ENCODE measurements at regions not wholly inside any gene's neighbourhood (a gene's known extent, or its start where the extent isn't known, plus 50 kb on each side); places are given as distances from the start of the nearest gene placed in this dataset.

DNA sequence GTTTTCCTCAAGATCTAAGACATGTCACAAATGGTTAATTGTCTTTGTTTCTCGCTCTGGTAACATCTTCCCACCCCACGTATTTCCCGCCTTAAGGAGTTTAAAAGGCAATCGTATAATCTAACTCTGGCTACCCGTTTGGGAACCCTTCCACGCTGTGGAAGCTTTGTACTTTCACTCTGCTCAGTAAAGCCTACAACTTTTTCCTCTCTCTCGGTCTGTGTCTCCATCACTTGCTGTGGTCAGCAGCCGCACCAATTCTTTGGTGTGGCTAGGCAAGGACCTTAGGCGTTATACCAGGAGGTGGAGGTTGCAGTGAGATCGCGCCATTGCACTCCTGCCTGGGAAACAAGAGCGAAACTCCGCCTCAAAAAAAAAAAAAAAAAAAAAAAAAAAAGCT lies 1430.1 kb downstream of the LRRC4C start (continued):
- TF ChIP-seq ZNF404 (tag by site-specific recombination; IDR thresholded peaks at IDR 0.05) = no peak

DNA sequence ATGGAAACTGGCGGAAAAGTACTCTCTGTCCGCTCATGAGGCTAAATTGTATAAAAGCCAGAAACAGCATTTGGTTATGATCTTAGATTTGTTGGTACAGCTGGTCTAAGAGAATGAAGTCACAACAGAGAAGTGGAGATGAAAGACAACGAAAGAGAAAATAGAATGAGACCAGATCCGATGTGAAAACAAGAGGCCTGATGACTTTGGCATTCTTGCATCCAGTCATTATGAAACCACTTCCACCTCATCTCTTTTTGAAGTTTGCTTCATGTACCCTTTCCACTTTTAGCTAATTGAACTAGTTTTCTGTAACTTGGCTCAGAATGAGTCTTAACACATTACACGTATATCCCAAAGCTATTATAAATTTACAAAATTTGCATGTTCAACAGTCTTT lies 1431.7 kb downstream of the LRRC4C start:
- Histone ChIP-seq H3K4me3 (ENCODE audit: low read depth, low read length) (no peak overlapping the region), H3K4me1 (ENCODE audit: control insufficient read depth, insufficient read depth, low read length) (no peaks in the 10 kb centered on the region), H3K36me3 (ENCODE audit: control insufficient read depth in 2 of 2, insufficient read depth in 1 of 2, low read length in 2 of 2) (no peaks in the 10 kb centered on the region), H3K9me3 (ENCODE audit: control insufficient read depth, insufficient read depth, low read depth, low read length) (no peaks in the 10 kb centered on the region), H3K27ac (ENCODE audit: extremely low read depth, low read depth, low read length) (no peak overlapping the region)
- ChIA-PET CTCF (no interaction called here), POLR2A (no interaction called here)
- TF ChIP-seq ZNF211 (tag by site-specific recombination; IDR thresholded peaks at IDR 0.05; ENCODE audit: low read depth) (no peak), ZNF214 (tag by site-specific recombination; IDR thresholded peaks at IDR 0.05; ENCODE audit: borderline replicate concordance) (no peak), ZNF600 (tag by site-specific recombination; IDR thresholded peaks at IDR 0.05) (no peak), ZNF664 (tag by site-specific recombination; IDR thresholded peaks at IDR 0.05) (no peak), ZNF132 (tag by site-specific recombination; IDR thresholded peaks at IDR 0.05; ENCODE audit: borderline replicate concordance) (no peak), ZNF274 (IDR thresholded peaks at IDR 0.05; ENCODE audit: low read length) (no peak), ZNF274 (tag by site-specific recombination; IDR thresholded peaks at IDR 0.05; ENCODE audit: borderline replicate concordance) (no peak), TCF7L2 (IDR thresholded peaks at IDR 0.05; ENCODE audit: borderline replicate concordance, low read depth, low read length) (no peak), ZNF114 (tag by site-specific recombination; IDR thresholded peaks at IDR 0.05) (no peak), KLF1 (tag by site-specific recombination; IDR thresholded peaks at IDR 0.05) (no peak), ZFHX2 (tag by site-specific recombination; conservative IDR thresholded peaks at IDR 0.05) (no peak), ZNF302 (tag by site-specific recombination; IDR thresholded peaks at IDR 0.05; ENCODE audit: low read depth) (no peak), KLF16 (tag by site-specific recombination; IDR thresholded peaks at IDR 0.05) (no peak), ZNF324 (tag by site-specific recombination; IDR thresholded peaks at IDR 0.05) (no peak), KLF7 (tag by site-specific recombination; IDR thresholded peaks at IDR 0.05; ENCODE audit: borderline replicate concordance) (no peak)
- TF ChIP-seq, protein P1, sequence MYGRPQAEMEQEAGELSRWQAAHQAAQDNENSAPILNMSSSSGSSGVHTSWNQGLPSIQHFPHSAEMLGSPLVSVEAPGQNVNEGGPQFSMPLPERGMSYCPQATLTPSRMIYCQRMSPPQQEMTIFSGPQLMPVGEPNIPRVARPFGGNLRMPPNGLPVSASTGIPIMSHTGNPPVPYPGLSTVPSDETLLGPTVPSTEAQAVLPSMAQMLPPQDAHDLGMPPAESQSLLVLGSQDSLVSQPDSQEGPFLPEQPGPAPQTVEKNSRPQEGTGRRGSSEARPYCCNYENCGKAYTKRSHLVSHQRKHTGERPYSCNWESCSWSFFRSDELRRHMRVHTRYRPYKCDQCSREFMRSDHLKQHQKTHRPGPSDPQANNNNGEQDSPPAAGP (tag by site-specific recombination; IDR thresholded peaks at IDR 0.05) = no peak
- TF ChIP-seq, protein P2, sequence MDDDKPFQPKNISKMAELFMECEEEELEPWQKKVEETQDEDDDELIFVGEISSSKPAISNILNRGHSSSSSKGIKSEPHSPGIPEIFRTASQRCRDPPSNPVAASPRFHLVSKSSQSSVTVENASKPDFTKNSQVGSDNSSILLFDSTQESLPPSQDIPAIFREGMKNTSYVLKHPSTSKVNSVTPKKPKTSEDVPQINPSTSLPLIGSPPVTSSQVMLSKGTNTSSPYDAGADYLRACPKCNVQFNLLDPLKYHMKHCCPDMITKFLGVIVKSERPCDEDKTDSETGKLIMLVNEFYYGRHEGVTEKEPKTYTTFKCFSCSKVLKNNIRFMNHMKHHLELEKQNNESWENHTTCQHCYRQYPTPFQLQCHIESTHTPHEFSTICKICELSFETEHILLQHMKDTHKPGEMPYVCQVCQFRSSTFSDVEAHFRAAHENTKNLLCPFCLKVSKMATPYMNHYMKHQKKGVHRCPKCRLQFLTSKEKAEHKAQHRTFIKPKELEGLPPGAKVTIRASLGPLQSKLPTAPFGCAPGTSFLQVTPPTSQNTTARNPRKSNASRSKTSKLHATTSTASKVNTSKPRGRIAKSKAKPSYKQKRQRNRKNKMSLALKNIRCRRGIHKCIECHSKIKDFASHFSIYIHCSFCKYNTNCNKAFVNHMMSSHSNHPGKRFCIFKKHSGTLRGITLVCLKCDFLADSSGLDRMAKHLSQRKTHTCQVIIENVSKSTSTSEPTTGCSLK (tag by site-specific recombination; IDR thresholded peaks at IDR 0.05) = no peak
- TF ChIP-seq, protein P3, sequence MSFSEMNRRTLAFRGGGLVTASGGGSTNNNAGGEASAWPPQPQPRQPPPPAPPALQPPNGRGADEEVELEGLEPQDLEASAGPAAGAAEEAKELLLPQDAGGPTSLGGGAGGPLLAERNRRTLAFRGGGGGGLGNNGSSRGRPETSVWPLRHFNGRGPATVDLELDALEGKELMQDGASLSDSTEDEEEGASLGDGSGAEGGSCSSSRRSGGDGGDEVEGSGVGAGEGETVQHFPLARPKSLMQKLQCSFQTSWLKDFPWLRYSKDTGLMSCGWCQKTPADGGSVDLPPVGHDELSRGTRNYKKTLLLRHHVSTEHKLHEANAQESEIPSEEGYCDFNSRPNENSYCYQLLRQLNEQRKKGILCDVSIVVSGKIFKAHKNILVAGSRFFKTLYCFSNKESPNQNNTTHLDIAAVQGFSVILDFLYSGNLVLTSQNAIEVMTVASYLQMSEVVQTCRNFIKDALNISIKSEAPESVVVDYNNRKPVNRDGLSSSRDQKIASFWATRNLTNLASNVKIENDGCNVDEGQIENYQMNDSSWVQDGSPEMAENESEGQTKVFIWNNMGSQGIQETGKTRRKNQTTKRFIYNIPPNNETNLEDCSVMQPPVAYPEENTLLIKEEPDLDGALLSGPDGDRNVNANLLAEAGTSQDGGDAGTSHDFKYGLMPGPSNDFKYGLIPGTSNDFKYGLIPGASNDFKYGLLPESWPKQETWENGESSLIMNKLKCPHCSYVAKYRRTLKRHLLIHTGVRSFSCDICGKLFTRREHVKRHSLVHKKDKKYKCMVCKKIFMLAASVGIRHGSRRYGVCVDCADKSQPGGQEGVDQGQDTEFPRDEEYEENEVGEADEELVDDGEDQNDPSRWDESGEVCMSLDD (tag by site-specific recombination; IDR thresholded peaks at IDR 0.05) = no peak

DNA sequence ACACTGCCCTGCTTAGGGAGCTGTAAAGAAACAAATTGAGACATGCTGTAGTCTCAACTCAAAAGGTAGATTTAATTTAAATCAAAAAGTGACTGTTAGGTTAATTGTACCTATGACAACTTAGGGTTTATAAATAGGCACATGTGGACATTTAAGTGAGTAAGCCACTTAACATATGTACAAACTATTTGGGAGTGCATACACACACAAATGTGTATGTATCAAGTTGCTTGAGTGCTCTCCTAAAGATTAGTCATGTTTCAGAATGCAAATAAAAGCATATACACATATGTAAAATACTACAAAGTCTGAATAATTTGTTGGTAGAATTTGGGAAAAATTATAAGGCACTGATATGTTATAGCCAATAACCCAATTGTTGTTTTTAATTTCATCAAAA lies 1435.7 kb downstream of the LRRC4C start:
- no peak overlapping the region for H3K4me3 ChIP-seq (ENCODE audit: low read depth, low read length)
- H3K27ac ChIP-seq (ENCODE audit: extremely low read depth, low read depth, low read length) = no peak overlapping the region
- H3K9me3 ChIP-seq (ENCODE audit: control insufficient read depth, insufficient read depth, low read depth, low read length) = no peaks in the 10 kb centered on the region
- H3K4me1 ChIP-seq (ENCODE audit: control insufficient read depth, insufficient read depth, low read length) = no peaks in the 10 kb centered on the region
- CTCF ChIA-PET = no interaction called here
- POLR2A ChIA-PET = no interaction called here
- no peaks in the 10 kb centered on the region for H3K36me3 ChIP-seq (ENCODE audit: control insufficient read depth in 2 of 2, insufficient read depth in 1 of 2, low read length in 2 of 2)
- TF ChIP-seq ZNF623 (tag by site-specific recombination; IDR thresholded peaks at IDR 0.05) = no peak
- no peak for TF ChIP-seq ZNF624 (tag by site-specific recombination; IDR thresholded peaks at IDR 0.05)
- no peak for TF ChIP-seq ZNF23 (tag by site-specific recombination; IDR thresholded peaks at IDR 0.05; ENCODE audit: borderline replicate concordance)
- no peak for TF ChIP-seq ZNF248 (tag by site-specific recombination; IDR thresholded peaks at IDR 0.05)
- TF ChIP-seq ZNF837 (tag by site-specific recombination; IDR thresholded peaks at IDR 0.05) = no peak
- no peak for TF ChIP-seq KLF7 (tag by site-specific recombination; IDR thresholded peaks at IDR 0.05; ENCODE audit: borderline replicate concordance)
- TF ChIP-seq, protein P2 (tag by site-specific recombination; IDR thresholded peaks at IDR 0.05) = no peak
- TF ChIP-seq, protein P3 (tag by site-specific recombination; IDR thresholded peaks at IDR 0.05) = no peak

Data from HEK293 (cell line).